A549 (cell line): ENCODE measurements at regions not wholly inside any gene's neighbourhood (a gene's known extent, or its start where the extent isn't known, plus 50 kb on each side); places are given as distances from the start of the nearest gene placed in this dataset.

Source experiments
- CEBPB ChIP-seq, 2 experiments: fragments of >200 bp in 1 of 2; sonication (Bioruptor Twin) in 1 of 2; formaldehyde crosslinking in 1 of 2; IDR thresholded peaks; 2 replicates each; pipeline ENCODE4 v1.6.1; 2012 to 2016
- CTCF ChIP-seq: fragments of >200 bp; sonication (Bioruptor Twin); formaldehyde crosslinking; IDR thresholded peaks from 3 replicates; pipeline ENCODE4 v1.5.1; 2016
- EP300 ChIP-seq, 2 experiments: fragments of >200 bp; sonication (Bioruptor Twin); formaldehyde crosslinking; IDR thresholded peaks; 2 replicates in 1 of 2; 3 replicates in 1 of 2; pipeline ENCODE4 v1.6.1; 2016 to 2017
- JUN ChIP-seq, 2 experiments: fragments of >200 bp; sonication (Bioruptor Twin); formaldehyde crosslinking; IDR thresholded peaks; 2 replicates in 1 of 2; 3 replicates in 1 of 2; pipeline ENCODE4 v1.6.1; 2016 to 2017
- PBX3 ChIP-seq: IDR thresholded peaks from 2 replicates; pipeline ENCODE4 v1.6.1; 2012
- POLR2A ChIP-seq: IDR thresholded peaks from 2 replicates; pipeline ENCODE4 v1.6.1; 2012; ENCODE audit warnings: mild to moderate bottlenecking, low read length
- POLR2AphosphoS2 ChIP-seq: conservative IDR thresholded peaks from 2 replicates; pipeline ENCODE4 v1.6.1; 2012; ENCODE audit warnings: low read length, improper control_type of control experiment, inconsistent platforms
- TFCP2L1 ChIP-seq: fragments of 250-450 bp; sonication (Bioruptor Pico); IDR thresholded peaks from 2 replicates; pipeline ENCODE4 v1.5.0; 2021; ENCODE audit warnings: mild to moderate bottlenecking
- TF ChIP-seq, protein P1 (sequence below): IDR thresholded peaks from 2 replicates; pipeline ENCODE4 v1.6.1; 2012

DNA sequence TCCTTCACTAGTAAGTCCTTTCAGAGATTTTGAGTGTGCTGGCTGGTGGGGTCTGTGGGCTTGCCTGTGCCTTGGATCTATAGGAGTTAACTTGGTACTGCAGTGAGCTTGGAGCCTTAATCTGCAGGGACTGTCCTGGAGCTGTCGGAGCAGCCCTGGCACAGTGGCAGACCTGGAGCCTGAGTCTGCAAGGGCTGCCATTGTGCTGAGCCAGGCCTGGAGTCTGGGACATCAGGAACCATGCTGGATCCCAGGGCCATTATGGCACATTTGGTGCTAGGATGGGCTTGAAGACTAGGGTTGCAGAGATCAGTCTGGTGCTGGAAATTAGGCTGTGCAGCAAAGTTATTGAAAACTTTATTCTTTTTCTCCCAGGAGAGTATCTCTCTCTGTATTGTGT, 665.4 kb downstream of the METTL15 start:
- no peak for TF ChIP-seq CTCF
- no peak for TF ChIP-seq CEBPB (IDR thresholded peaks at IDR 0.05)
- TF ChIP-seq, protein P1, sequence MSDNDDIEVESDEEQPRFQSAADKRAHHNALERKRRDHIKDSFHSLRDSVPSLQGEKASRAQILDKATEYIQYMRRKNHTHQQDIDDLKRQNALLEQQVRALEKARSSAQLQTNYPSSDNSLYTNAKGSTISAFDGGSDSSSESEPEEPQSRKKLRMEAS = no peak
- no peak for TF ChIP-seq POLR2AphosphoS2
- TF ChIP-seq EP300 (IDR thresholded peaks at IDR 0.05) = no peak
- no peak for TF ChIP-seq JUN (IDR thresholded peaks at IDR 0.05)
- no peak for TF ChIP-seq TFCP2L1 (CRISPR knock-in tag)
- TF ChIP-seq POLR2A = no peak
- no peak for TF ChIP-seq PBX3
